ENCODE measurements at regions not wholly inside any gene's neighbourhood (a gene's known extent, or its start where the extent isn't known, plus 50 kb on each side); places are given as distances from the start of the nearest gene placed in this dataset.

DNA sequence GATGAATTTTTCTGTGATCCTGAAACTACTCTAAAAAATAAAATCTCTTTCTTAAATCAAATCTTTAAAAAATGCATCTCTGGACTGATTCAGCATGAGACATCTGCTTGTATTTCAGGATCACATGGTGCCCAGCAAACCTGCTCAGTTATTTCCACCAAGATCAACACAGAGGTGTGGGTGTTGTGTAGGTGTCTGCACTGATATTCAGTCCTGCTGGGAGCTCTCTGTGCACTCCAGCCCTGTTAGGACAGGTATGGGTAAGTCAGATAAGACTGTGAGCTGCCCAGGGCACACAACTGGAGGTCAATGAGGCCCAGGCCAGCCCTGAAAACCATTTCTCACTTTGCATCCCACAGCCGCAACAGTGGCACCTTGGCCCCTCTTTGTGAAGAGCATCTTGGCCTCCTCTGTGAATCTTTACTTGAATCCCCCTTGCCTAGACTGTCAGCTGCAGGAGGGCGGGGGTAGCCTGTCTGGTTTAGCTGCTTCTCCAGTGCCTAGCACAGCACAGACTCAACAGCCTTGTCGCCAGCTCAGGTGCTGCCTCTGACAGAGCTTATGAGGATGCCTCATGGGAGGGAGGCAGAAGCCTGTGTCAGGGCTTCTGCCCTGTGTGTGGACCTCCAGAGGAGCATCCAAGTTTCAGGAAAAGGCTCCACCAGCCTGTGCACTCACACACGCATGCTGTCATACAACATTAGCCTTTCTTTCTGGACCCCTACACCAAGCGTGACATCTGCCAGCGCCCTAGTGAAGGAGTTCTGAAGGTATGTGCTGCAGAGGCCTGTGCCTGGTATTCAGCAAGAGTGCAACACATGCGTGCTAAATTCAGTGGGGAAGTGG is 187.6 kb upstream of the CST7 start:
- WGBS, 2 experiments (ENCODE audit: extremely low coverage in 2 of 2, insufficient read length in 1 of 2) = 60% methylated on average over 1 of the region's 7 CpGs; no CpG with 5 or more reads in 1 of the 2 experiments
- no peak overlapping the region for H4K8ac ChIP-seq (ENCODE audit: low read depth in 2 of 2, low read length in 2 of 2)
- H3K9me3 ChIP-seq (ENCODE audit: control insufficient read depth, insufficient read depth, low read length) = 0 out of 2 replicates have a peak, but pooled peaks cover 2% of the 10 kb centered on the region
- no peak overlapping the region for H2AFZ ChIP-seq (replicated peaks; ENCODE audit: low read length, poor library complexity)
- H3K79me1 ChIP-seq (ENCODE audit: low read depth in 1 of 2, low read length in 2 of 2) = no peaks in the 10 kb centered on the region
- no peak overlapping the region for H2AK9ac ChIP-seq (replicated peaks; ENCODE audit: low read depth, low read length, poor library complexity)
- H3K9ac ChIP-seq (ENCODE audit: low read depth, low read length) = no peak overlapping the region
- no peaks in the 10 kb centered on the region for H3K9me1 ChIP-seq (ENCODE audit: insufficient read depth, low read length)
- H2AK5ac ChIP-seq (ENCODE audit: low read depth, low read length) = no peak overlapping the region
- H2BK15ac ChIP-seq (ENCODE audit: low read depth, low read length) = no peak overlapping the region
- CTCF ChIA-PET = no interaction called here
- H3K23ac ChIP-seq (ENCODE audit: low read depth, low read length) = no peak overlapping the region
- intact Hi-C loops (cut with micrococcal nuclease) (no loop called here), dilution Hi-C loops (cut with HindIII; ENCODE audit: low sequenced_read_pairs, unreplicated experiment) (no loop called here), in situ Hi-C loops (cut with MboI; ENCODE audit: low sequenced_read_pairs) (no loop called here)
- POLR2A ChIA-PET (ENCODE audit: unreplicated experiment) = no interaction called here
- H4K20me1 ChIP-seq (ENCODE audit: insufficient read depth, low read length) = no peaks in the 10 kb centered on the region; the same call in 1 of the 2 replicates
- no peak overlapping the region for H3K56ac ChIP-seq (ENCODE audit: extremely low read depth, insufficient read depth, low read length)
- H4K5ac ChIP-seq (ENCODE audit: low read depth, low read length) = no peak overlapping the region
- BruUV-seq (replicated peaks) = no TSS peak
- no peak overlapping the region for H2BK5ac ChIP-seq (ENCODE audit: low read depth, low read length, poor library complexity, severe bottlenecking)
- no peaks in the 10 kb centered on the region for H3K4me1 ChIP-seq (ENCODE audit: control insufficient read depth, insufficient read depth, low read length)
- H3K18ac ChIP-seq (ENCODE audit: low read depth, low read length) = no peak overlapping the region
- H3K4me2 ChIP-seq (ENCODE audit: low read depth, low read length) = no peak overlapping the region
- H3K14ac ChIP-seq (replicated peaks; ENCODE audit: low read depth, low read length) = no peak overlapping the region
- no peak overlapping the region for H3K27ac ChIP-seq (ENCODE audit: insufficient read depth, low read length)
- no peak overlapping the region for H2BK120ac ChIP-seq (ENCODE audit: low read depth, low read length)
- no peak overlapping the region for H4K91ac ChIP-seq (ENCODE audit: insufficient read depth, low read depth, low read length)
- ATAC-seq (ENCODE audit: low read depth) (no peak), DNase-seq (no peak)
- no peaks in the 10 kb centered on the region for H3K36me3 ChIP-seq (ENCODE audit: control insufficient read depth, insufficient read depth, low read length)
- no peak overlapping the region for H2BK20ac ChIP-seq (ENCODE audit: low read depth, low read length)
- no peak overlapping the region for H3K4ac ChIP-seq (ENCODE audit: low read depth, low read length)
- H3K27me3 ChIP-seq (ENCODE audit: control insufficient read depth, insufficient read depth, low read length) = peaks cover 17% of the 10 kb centered on the region; the same call in 1 of the 2 replicates
- TF ChIP-seq MAFK (IDR thresholded peaks at IDR 0.05; ENCODE audit: low read depth, low read length) (no peak), RCOR1 (IDR thresholded peaks at IDR 0.05; ENCODE audit: insufficient replicate concordance, low read length) (no peak), BHLHE40 (IDR thresholded peaks at IDR 0.05; ENCODE audit: low read depth, low read length) (no peak), FOS (IDR thresholded peaks at IDR 0.05; ENCODE audit: low read depth, low read length) (no peak), MAZ (IDR thresholded peaks at IDR 0.05; ENCODE audit: borderline replicate concordance, low read depth, low read length) (no peak), SMC3 (IDR thresholded peaks at IDR 0.05; ENCODE audit: low read depth, low read length) (no peak), MXI1 (IDR thresholded peaks at IDR 0.05; ENCODE audit: borderline replicate concordance, low read depth, low read length) (no peak), CEBPB (IDR thresholded peaks at IDR 0.05; ENCODE audit: low read depth, low read length) (no peak), RAD21 (IDR thresholded peaks at IDR 0.05; ENCODE audit: low read length) (no peak), POLR2A (IDR thresholded peaks at IDR 0.05; ENCODE audit: low read depth, low read length) (no peak), CHD1 (IDR thresholded peaks at IDR 0.05; ENCODE audit: low read depth, low read length) (no peak), RFX5 (IDR thresholded peaks at IDR 0.05; ENCODE audit: low read depth, low read length) (no peak)
- TF ChIP-seq, protein P1, sequence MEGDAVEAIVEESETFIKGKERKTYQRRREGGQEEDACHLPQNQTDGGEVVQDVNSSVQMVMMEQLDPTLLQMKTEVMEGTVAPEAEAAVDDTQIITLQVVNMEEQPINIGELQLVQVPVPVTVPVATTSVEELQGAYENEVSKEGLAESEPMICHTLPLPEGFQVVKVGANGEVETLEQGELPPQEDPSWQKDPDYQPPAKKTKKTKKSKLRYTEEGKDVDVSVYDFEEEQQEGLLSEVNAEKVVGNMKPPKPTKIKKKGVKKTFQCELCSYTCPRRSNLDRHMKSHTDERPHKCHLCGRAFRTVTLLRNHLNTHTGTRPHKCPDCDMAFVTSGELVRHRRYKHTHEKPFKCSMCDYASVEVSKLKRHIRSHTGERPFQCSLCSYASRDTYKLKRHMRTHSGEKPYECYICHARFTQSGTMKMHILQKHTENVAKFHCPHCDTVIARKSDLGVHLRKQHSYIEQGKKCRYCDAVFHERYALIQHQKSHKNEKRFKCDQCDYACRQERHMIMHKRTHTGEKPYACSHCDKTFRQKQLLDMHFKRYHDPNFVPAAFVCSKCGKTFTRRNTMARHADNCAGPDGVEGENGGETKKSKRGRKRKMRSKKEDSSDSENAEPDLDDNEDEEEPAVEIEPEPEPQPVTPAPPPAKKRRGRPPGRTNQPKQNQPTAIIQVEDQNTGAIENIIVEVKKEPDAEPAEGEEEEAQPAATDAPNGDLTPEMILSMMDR (conservative IDR thresholded peaks at IDR 0.05; ENCODE audit: low read depth, low read length) = no peak
- TF ChIP-seq, protein P2, sequence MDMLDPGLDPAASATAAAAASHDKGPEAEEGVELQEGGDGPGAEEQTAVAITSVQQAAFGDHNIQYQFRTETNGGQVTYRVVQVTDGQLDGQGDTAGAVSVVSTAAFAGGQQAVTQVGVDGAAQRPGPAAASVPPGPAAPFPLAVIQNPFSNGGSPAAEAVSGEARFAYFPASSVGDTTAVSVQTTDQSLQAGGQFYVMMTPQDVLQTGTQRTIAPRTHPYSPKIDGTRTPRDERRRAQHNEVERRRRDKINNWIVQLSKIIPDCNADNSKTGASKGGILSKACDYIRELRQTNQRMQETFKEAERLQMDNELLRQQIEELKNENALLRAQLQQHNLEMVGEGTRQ (IDR thresholded peaks at IDR 0.05; ENCODE audit: low read depth, low read length) = no peak
- TF ChIP-seq, protein P3, sequence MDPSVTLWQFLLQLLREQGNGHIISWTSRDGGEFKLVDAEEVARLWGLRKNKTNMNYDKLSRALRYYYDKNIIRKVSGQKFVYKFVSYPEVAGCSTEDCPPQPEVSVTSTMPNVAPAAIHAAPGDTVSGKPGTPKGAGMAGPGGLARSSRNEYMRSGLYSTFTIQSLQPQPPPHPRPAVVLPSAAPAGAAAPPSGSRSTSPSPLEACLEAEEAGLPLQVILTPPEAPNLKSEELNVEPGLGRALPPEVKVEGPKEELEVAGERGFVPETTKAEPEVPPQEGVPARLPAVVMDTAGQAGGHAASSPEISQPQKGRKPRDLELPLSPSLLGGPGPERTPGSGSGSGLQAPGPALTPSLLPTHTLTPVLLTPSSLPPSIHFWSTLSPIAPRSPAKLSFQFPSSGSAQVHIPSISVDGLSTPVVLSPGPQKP (IDR thresholded peaks at IDR 0.05; ENCODE audit: borderline replicate concordance, low read depth, low read length) = no peak
- no peak overlapping the region for H3K4me3 ChIP-seq (ENCODE audit: insufficient read depth, low read depth, low read length)
